Amygdala (tissue), 56 donors: ENCODE measurements at regions not wholly inside any gene's neighbourhood (a gene's known extent, or its start where the extent isn't known, plus 50 kb on each side); places are given as distances from the start of the nearest gene placed in this dataset.
A peak's percentile ranks its signal among the peaks of the same experiment; 100 is the strongest.

ENCODE experiments used
- DNase-seq, 56 donors: peaks; one replicate each; lab custom pipeline; 2025; lab: John Stamatoyannopoulos, UW

- no peak for DNase-seq
These were observed 207.6 kb downstream of the CETN3 start for GRCh38 chr5:90201923-90202322.

- DNase-seq: no peak
These were observed 216.3 kb downstream of the CETN3 start for GRCh38 chr5:90193185-90193822.

- no peak for DNase-seq
These were observed 218.1 kb downstream of the CETN3 start for GRCh38 chr5:90191352-90192045.

- no peak for DNase-seq
These were observed 223.6 kb downstream of the CETN3 start for GRCh38 chr5:90185897-90186468.

GRCh38 chr5:90184764-90185163 is 224.8 kb downstream of the CETN3 start:
- no peak for DNase-seq

GRCh38 chr5:90182726-90183125 is 226.8 kb downstream of the CETN3 start:
- DNase-seq: no peak

GRCh38 chr5:90174236-90174635 is 235.3 kb downstream of the CETN3 start:
- DNase-seq: no peak

- no peak for DNase-seq
These were observed 236.1 kb downstream of the CETN3 start for GRCh38 chr5:90173299-90174030.

- no peak for DNase-seq
These were observed 238.1 kb downstream of the CETN3 start for GRCh38 chr5:90171466-90171865.

GRCh38 chr5:90170261-90170660 is 239.3 kb downstream of the CETN3 start:
- no peak for DNase-seq

- peak in 2 of 56 donors; percentile 1 to 23 for DNase-seq
These were observed 240.5 kb downstream of the CETN3 start for GRCh38 chr5:90169078-90169477.

GRCh38 chr5:90168399-90168798 is 241.2 kb downstream of the CETN3 start:
- DNase-seq: no peak

- no peak for DNase-seq
These were observed 242.7 kb downstream of the CETN3 start for GRCh38 chr5:90166816-90167215.

- DNase-seq: no peak
These were observed 247.2 kb downstream of the CETN3 start for GRCh38 chr5:90162324-90162723.

- peak in 8 of 56 donors; percentile 3 to 15 (median 13) for DNase-seq
These were observed 248.1 kb downstream of the CETN3 start for GRCh38 chr5:90161414-90161813.

GRCh38 chr5:90158131-90158530 is 251.4 kb downstream of the CETN3 start:
- no peak for DNase-seq

- DNase-seq: no peak
These were observed 256.5 kb downstream of the CETN3 start for GRCh38 chr5:90153031-90153430.

- DNase-seq: no peak
These were observed 264.8 kb downstream of the CETN3 start for GRCh38 chr5:90144625-90145327.

- no peak for DNase-seq
These were observed 267.0 kb downstream of the CETN3 start for GRCh38 chr5:90142541-90142940.

GRCh38 chr5:90141984-90142383 is 267.6 kb downstream of the CETN3 start:
- no peak for DNase-seq
